A549 (cell line): ENCODE measurements at regions not wholly inside any gene's neighbourhood (a gene's known extent, or its start where the extent isn't known, plus 50 kb on each side); places are given as distances from the start of the nearest gene placed in this dataset.

Experiments
- ATAC-seq, 2 experiments: fragments of 200-7000 bp in 1 of 2; fragments of >200 bp in 1 of 2; cut with Nextera tagmentation in 1 of 2; cut with Tn5 transposase in 1 of 2; 3 replicates each; pipeline versions ENCODE4 v1.8.0 to v1.9.1; 2018 to 2020; ENCODE audit warnings: mild to moderate bottlenecking in 1 of 2, moderate library complexity in 1 of 2
- CTCF ChIA-PET: fragments of 300-600 bp; sonication (Branson Sonifier 250); formaldehyde crosslinking; extraction: SDS; loops from one replicate; lab custom pipeline; 2021; ENCODE audit warnings: antibody characterized with exemption, inconsistent platforms; lab: Yijun Ruan, JAX
- POLR2A ChIA-PET: fragments of 350-600 bp; formaldehyde crosslinking; extraction: SDS; loops from one replicate; lab custom pipeline; 2021; ENCODE audit warnings: antibody characterized with exemption, inconsistent platforms; lab: Yijun Ruan, JAX
- DNase-seq, 2 experiments: peaks; one replicate each; pipeline versions ENCODE4 v3.0.0 to v3.0.0-alpha.2; 2011 to 2016; ENCODE audit warnings: low read depth in 1 of 2, low spot score in 1 of 2
- FAIRE-seq: peaks from 2 replicates; lab custom pipeline; 2011; peaks lifted over from hg19 to GRCh38; lab: Jason Lieb, UNC
- H3K27ac ChIP-seq, 2 experiments: fragments of >200 bp; sonication (Bioruptor Twin); formaldehyde crosslinking; 3 replicates each; pipeline ENCODE4 v1.5.1; 2016 to 2017
- H3K4me1 ChIP-seq: fragments of >200 bp; sonication (Bioruptor Twin); formaldehyde crosslinking; 3 replicates; pipeline ENCODE4 v1.6.1; 2016
- H3K4me2 ChIP-seq: fragments of >200 bp; sonication (Bioruptor Twin); formaldehyde crosslinking; 3 replicates; pipeline ENCODE4 v1.6.1; 2016
- H3K4me3 ChIP-seq: fragments of >200 bp; sonication (Bioruptor Twin); formaldehyde crosslinking; 3 replicates; pipeline ENCODE4 v1.5.1; 2016
- H3K9me3 ChIP-seq: fragments of >200 bp; sonication (Bioruptor Twin); formaldehyde crosslinking; 3 replicates; pipeline ENCODE4 v1.6.1; 2016
- ATOH8 ChIP-seq: fragments of 250-450 bp; sonication (Bioruptor Pico); IDR thresholded peaks from 2 replicates; pipeline ENCODE4 v1.5.0; 2020; ENCODE audit warnings: low read depth, mild to moderate bottlenecking, moderate library complexity
- BCL3 ChIP-seq: fragments of >200 bp; sonication (Bioruptor Twin); formaldehyde crosslinking; IDR thresholded peaks from 3 replicates; pipeline ENCODE4 v1.6.1; 2016
- BHLHE40 ChIP-seq: IDR thresholded peaks from 2 replicates; pipeline ENCODE4 v1.6.1; 2012; ENCODE audit warnings: low read depth, low read length, inconsistent platforms
- CBX8 ChIP-seq: fragments of 200-600 bp; sonication (generic); IDR thresholded peaks from 2 replicates; pipeline ENCODE4 v1.6.1; 2016
- CTCF ChIP-seq: fragments of >200 bp; sonication (Bioruptor Twin); formaldehyde crosslinking; IDR thresholded peaks from 3 replicates; pipeline ENCODE4 v1.5.1; 2016
- ESRRA ChIP-seq: fragments of 150-350 bp; IDR thresholded peaks from 2 replicates; pipeline ENCODE4 v1.6.1; 2014; ENCODE audit warnings: mild to moderate bottlenecking, low read length, borderline replicate concordance
- FOXS1 ChIP-seq: fragments of 250-450 bp; sonication (Bioruptor Pico); IDR thresholded peaks from 2 replicates; pipeline ENCODE4 v1.5.0; 2020; ENCODE audit warnings: mild to moderate bottlenecking, moderate library complexity
- HDAC2 ChIP-seq: fragments of 200-600 bp; sonication (generic); IDR thresholded peaks from 2 replicates; pipeline ENCODE4 v1.6.1; 2016
- HES2 ChIP-seq: fragments of >200 bp; sonication (Bioruptor Twin); formaldehyde crosslinking; IDR thresholded peaks from 2 replicates; pipeline ENCODE4 v1.6.1; 2016
- HEYL ChIP-seq: fragments of 250-450 bp; sonication (Bioruptor Pico); IDR thresholded peaks from 2 replicates; pipeline ENCODE4 v1.8.0; 2021; ENCODE audit warnings: mild to moderate bottlenecking, moderate library complexity
- JUN ChIP-seq, 2 experiments: fragments of >200 bp; sonication (Bioruptor Twin); formaldehyde crosslinking; IDR thresholded peaks; 2 replicates in 1 of 2; 3 replicates in 1 of 2; pipeline ENCODE4 v1.6.1; 2016 to 2017
- KDM1A ChIP-seq: fragments of 200-600 bp; sonication (generic); IDR thresholded peaks from 2 replicates; pipeline ENCODE4 v1.6.1; 2016; ENCODE audit warnings: low read depth, mild to moderate bottlenecking
- KDM5A ChIP-seq: fragments of 200-600 bp; sonication (generic); IDR thresholded peaks from 2 replicates; pipeline ENCODE4 v1.6.1; 2016; ENCODE audit warnings: antibody characterized with exemption, mild to moderate bottlenecking
- MAZ ChIP-seq: fragments of 150-350 bp; IDR thresholded peaks from 2 replicates; pipeline ENCODE4 v1.6.1; 2014; ENCODE audit warnings: antibody characterized with exemption, low read depth, low read length, borderline replicate concordance
- MYC ChIP-seq: IDR thresholded peaks from 2 replicates; pipeline ENCODE4 v1.6.1; 2012; ENCODE audit warnings: mild to moderate bottlenecking, inconsistent platforms, low read length, improper control_type of control experiment, borderline replicate concordance
- NFE2L2 ChIP-seq: fragments of 150-350 bp; conservative IDR thresholded peaks from 2 replicates; pipeline ENCODE4 v1.6.1; 2014; ENCODE audit warnings: low read length
- NR3C1 ChIP-seq: fragments of >200 bp; sonication (Bioruptor Twin); formaldehyde crosslinking; IDR thresholded peaks from 3 replicates; pipeline ENCODE4 v1.6.1; 2017
- PHF8 ChIP-seq: fragments of 200-600 bp; sonication (generic); IDR thresholded peaks from 2 replicates; pipeline ENCODE4 v1.6.1; 2016; ENCODE audit warnings: low read depth, mild to moderate bottlenecking, antibody characterized with exemption, moderate library complexity, borderline replicate concordance
- POLR2A ChIP-seq: IDR thresholded peaks from 2 replicates; pipeline ENCODE4 v1.6.1; 2012; ENCODE audit warnings: mild to moderate bottlenecking, low read length
- POLR2AphosphoS2 ChIP-seq: conservative IDR thresholded peaks from 2 replicates; pipeline ENCODE4 v1.6.1; 2012; ENCODE audit warnings: low read length, improper control_type of control experiment, inconsistent platforms
- RNF2 ChIP-seq: fragments of 200-600 bp; sonication (generic); IDR thresholded peaks from 2 replicates; pipeline ENCODE4 v1.6.1; 2016; ENCODE audit warnings: low read depth, mild to moderate bottlenecking, antibody characterized with exemption, moderate library complexity, borderline replicate concordance
- SREBF2 ChIP-seq: fragments of 450-650 bp; IDR thresholded peaks from 2 replicates; pipeline ENCODE4 v1.6.1; 2014; ENCODE audit warnings: mild to moderate bottlenecking, moderate library complexity
- TFCP2L1 ChIP-seq: fragments of 250-450 bp; sonication (Bioruptor Pico); IDR thresholded peaks from 2 replicates; pipeline ENCODE4 v1.5.0; 2021; ENCODE audit warnings: mild to moderate bottlenecking
- TP53 ChIP-seq: fragments of 250-450 bp; sonication (Bioruptor Pico); IDR thresholded peaks from 2 replicates; pipeline ENCODE4 v1.5.0; 2021; ENCODE audit warnings: mild to moderate bottlenecking, moderate library complexity
- WGBS: methylation state at CpG from one replicate; pipeline ENCODE4 v1.1.6; 2017; ENCODE audit errors: missing lambda C conversion rate; 5-methylcytosine and 5-hydroxymethylcytosine counted together

- no peak overlapping the region for H3K27ac ChIP-seq
- H3K4me1 ChIP-seq = no peaks in the 10 kb centered on the region
- TF ChIP-seq TFCP2L1 (CRISPR knock-in tag) (no peak), PHF8 (no peak), HDAC2 (no peak), TP53 (no peak), RNF2 (no peak), SREBF2 (no peak), HEYL (CRISPR knock-in tag) (no peak), MYC (no peak)
- CTCF ChIA-PET = no interaction called here
- WGBS = 0% methylated on average over 2 of the region's 2 CpGs
- no peak overlapping the region for H3K4me2 ChIP-seq
- POLR2A ChIA-PET = no interaction called here
- ATAC-seq = no peak
- no peak for DNase-seq
- H3K9me3 ChIP-seq = no peaks in the 10 kb centered on the region
- no peak for FAIRE-seq
- no peak overlapping the region for H3K4me3 ChIP-seq
Observed at GRCh38 chr12:114263056-114263805, 142.7 kb downstream of the TBX5 start.

- TF ChIP-seq FOXS1 (CRISPR knock-in tag) = no peak
- TF ChIP-seq KDM5A = no peak
- TF ChIP-seq BHLHE40 = no peak
- TF ChIP-seq POLR2AphosphoS2 = no peak
- TF ChIP-seq ESRRA = no peak
- no peak for TF ChIP-seq SREBF2
- TF ChIP-seq CTCF = no peak
- no peak for TF ChIP-seq ATOH8 (CRISPR knock-in tag)
- TF ChIP-seq POLR2A = no peak
- TF ChIP-seq TFCP2L1 (CRISPR knock-in tag) = no peak
- TF ChIP-seq CBX8 = no peak
- TF ChIP-seq BCL3 = no peak
- TF ChIP-seq PHF8 = no peak
- no peak for TF ChIP-seq NR3C1
- no peak for TF ChIP-seq HES2
- TF ChIP-seq NFE2L2 = no peak
- TF ChIP-seq KDM1A = no peak
- no peak for TF ChIP-seq JUN (IDR thresholded peaks at IDR 0.05)
- TF ChIP-seq RNF2 = no peak
- no peak for TF ChIP-seq MAZ
- Histone ChIP-seq H3K4me2 (no peak overlapping the region), H3K9me3 (no peaks in the 10 kb centered on the region), H3K4me3 (no peak overlapping the region), H3K27ac (no peak overlapping the region), H3K4me1 (no peaks in the 10 kb centered on the region)
- ChIA-PET POLR2A (no interaction called here), CTCF (no interaction called here)
- no peak for DNase-seq
- no peak for ATAC-seq
- no peak for FAIRE-seq
- 1% methylated on average over 4 of the region's 4 CpGs for WGBS
Observed at GRCh38 chr12:114257687-114258086, 148.3 kb downstream of the TBX5 start.
